ENCODE measurements at regions not wholly inside any gene's neighbourhood (a gene's known extent, or its start where the extent isn't known, plus 50 kb on each side); places are given as distances from the start of the nearest gene placed in this dataset.

GRCh38 chr16:65954446-65954845 lies 412.0 kb upstream of the CDH5 start:
- TF ChIP-seq CTCF (IDR thresholded peaks at IDR 0.05) = no peak
- no peak for TF ChIP-seq POLR2A (IDR thresholded peaks at IDR 0.05)
